ENCODE measurements at regions not wholly inside any gene's neighbourhood (a gene's known extent, or its start where the extent isn't known, plus 50 kb on each side); places are given as distances from the start of the nearest gene placed in this dataset.
A peak's percentile ranks its signal among the peaks of the same experiment; 100 is the strongest.
"Not testable (repeated sequence)": the region's sequence is repeated elsewhere in the genome, so short reads cannot be mapped to it uniquely, and the experiment has no call there.

DNA sequence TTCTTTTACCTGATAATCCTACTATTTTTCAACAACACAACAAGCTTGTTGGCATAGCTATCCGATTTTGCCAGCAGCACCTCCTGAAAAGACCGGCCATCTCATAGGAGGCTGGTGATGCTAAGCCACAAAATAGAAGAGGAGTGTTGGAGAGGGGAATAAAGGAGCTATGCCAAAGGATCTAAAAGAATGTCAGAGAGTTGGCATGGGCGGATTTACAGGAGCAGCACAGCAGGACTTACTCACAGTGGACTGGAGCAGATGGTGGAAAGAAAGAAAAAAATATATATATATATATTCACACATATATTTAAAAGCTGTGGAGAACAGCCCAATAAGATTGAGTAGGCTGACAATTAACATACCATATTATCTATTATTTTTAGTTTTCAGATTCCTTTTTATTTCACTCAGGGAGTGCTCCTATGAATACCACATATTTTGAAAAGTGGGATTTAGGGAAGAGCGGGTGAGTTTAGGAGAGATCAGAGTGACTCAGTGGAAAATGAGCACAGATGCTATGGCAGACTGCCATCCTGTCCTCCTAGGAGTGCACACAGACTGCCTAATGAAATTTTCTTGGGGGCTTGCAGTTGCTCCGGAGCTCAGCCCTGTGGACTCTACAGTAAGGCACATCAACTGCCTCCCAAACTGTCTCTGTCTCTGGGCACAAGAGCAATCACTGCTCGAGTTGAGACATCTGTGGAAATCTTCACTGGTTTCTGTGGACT, 394.4 kb upstream of the CHRM3 start:
- no peak for DNase-seq

DNA sequence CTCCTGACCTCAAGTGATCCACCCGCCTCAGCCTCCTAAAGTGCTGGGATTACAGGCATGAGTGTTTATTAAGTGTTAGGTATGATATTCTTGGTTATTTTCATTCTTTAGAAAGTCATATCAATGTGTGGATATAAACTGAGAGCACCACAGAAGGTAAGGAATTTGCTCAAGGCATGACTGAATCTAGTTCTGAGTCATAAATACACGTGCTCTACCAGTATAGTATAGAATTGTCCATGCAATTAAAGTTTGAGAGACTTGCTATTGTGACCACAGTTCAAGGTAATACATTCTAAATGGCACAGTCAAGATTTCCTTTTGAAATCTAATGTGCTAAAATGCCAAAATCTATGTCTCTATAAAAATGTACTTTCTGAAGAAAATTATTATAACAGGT, 401.1 kb upstream of the CHRM3 start:
- no peak for DNase-seq

DNA sequence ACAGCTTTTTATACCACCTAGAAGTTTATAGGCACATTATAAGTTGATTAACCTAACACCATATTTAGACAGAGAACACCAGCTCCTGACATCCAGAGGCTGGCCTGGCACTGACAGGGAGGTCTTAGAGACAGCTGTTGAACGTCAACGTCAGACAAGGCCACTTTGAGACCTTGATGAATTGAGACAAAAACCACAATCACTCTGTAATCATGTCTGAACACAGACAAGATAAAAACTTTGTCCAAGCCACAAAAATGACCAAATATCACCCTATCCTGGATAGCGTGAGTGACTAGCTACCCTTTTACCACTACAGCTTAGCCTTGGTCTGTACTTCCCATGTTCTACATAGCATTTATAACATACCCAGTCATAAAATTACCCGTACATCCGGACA, 403.6 kb upstream of the CHRM3 start:
- no peak for DNase-seq

DNA sequence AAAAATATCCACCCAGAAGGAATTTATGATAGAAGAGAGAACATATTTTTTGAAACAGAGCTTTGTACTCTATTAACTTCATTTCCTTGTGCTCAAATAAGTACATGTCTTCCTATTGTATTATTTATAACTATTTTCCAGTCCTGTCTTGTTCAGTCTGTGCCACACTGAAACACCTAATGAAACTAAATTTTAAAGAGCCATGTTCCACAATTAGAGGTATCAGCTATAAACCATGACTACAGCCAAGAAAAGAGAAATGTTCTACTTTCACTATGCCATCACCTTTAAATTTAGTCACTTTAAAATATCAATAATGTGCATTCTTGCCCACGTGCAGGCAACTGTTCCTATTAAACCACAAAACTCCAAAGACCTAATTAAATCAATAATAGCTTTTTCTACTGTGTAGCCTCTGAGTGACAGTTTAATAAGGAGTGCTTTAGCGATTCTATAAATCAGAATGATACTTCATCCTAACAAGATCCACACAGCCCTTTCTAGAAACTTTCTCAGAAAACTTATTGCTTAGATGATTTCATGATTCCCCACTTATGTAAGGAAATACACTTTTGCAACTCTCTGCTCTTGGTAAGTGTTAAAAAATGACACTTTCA, 404.9 kb upstream of the CHRM3 start:
- no peak for DNase-seq

DNA sequence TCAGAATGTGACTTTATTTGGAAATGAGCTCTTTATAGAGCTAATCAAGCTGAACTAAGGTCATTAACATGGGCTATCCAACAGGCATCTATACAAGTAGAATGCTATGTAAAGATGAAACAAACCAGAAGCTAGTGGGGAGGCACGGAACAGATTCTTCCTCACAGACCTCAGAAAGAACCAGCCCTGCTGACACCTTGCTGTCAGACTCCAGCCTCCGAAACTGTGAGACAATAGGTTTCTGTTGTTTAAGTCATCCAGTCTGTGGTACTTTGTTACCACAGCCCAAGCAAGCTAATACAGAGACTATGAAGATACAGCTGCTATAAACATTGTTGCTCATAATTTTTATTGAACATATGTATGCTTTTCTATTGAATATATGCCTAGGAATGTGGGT, 406.3 kb upstream of the CHRM3 start:
- DNase-seq = no peak

DNA sequence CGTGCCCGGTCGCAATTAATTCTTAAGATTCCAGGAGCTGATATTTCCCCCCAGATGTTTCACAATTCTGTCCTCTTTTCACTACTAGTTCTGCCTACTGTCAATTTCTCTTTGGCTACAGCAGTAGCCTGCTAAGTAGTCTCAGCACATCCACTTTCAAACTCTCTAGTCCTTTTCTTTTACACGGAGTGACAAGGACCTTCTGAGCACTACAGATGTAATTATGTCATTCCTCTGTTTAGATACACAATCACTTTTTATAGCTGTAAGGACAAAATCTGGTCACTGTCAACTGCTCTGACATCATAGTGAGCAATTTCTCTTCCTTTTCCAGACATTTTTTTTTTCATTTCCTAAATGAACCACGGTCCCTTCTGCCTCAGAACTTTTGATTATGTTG, 421.7 kb upstream of the CHRM3 start:
- no peak for DNase-seq

DNA sequence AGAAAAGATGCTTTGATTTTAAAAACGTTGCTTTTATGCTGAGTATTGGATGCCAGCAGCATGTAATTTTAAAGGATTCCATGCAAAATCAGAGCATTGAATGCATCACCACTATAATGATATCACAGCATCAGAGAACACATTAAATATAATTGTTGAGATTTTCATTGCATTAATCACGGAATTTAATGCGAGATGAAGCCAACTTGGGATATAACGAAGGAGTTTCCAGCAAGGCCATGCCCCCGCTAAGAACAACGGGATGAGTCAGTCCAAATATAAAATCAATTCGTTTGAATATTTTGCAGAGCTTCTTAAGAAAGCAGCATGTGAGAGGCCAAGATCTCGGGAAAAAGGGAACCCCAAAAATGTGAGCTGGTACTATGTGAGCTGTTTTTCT, 423.4 kb upstream of the CHRM3 start:
- DNase-seq = no peak

DNA sequence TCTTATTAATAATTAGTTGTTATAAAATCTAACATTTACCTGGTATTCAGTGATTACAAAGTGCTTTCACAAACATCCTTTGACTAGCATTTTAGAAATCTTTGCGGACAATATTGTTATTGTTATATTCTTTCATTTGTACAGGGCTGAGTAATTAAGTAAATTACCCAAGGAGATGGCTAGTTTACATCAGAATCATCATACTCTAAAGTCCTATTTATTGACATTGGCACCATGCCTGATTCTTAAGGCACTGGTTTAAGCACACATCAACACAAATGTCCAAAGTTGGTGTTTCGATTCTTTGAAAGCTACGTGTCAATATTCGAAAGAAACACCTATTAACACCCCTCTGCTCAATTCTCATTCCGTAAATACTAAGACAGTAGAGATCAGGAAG, 424.6 kb upstream of the CHRM3 start:
- no peak for DNase-seq

DNA sequence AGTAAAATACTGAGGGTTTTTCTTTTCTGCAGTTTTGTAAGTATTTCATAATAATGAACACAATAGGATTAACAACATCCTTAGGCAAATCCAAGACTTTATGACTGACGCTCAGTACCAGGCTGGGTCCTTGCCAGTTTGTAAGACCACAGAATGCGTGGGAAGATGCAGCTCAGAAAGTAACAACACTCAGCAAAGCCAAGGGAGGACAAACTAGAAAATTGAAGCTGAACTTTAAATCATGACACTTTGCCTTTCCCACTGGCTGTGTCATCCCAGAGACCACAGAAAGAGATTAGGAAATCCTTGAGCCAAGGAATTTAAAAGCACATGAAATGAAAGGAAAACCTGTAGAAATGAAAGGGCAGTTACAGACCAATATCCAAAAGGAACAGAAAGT, 426.3 kb upstream of the CHRM3 start:
- no peak for DNase-seq

DNA sequence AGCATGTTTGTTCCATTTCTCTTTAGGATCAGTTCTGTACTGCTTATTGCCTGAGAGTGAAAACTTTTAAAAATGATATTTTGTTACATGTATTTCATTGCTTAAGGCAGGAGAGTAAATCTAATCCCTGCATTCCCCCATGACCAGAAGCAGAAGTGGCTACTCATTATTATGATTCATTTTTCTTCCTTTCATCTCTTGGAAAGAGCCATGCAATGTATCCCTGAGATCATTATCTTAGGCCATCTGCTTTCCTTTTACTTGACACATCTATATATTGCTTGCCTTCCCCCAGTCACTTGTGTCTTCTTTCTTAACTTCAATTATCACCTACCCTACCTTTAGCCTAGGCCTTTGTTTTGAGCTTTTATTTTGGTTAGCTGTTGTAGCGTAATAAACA, 430.4 kb upstream of the CHRM3 start:
- DNase-seq = no peak

DNA sequence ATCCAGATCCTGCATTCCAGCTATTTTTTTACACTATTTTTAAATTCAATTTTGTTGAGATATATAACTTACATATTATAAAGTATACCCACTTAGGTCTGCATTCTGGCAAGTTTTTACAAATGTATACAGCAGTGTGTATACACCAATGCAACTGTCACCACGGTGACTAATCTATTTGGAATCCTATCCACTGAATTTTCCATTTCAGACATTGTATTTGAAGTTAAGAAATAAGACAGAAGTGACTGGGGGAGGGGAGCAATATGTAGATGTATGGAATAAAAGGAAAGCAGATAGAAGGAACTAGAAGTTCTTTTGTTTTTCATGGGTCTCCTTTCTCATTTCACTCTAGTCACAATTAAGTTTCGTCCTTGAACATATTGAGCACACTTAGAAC, 431.5 kb upstream of the CHRM3 start:
- DNase-seq = no peak

DNA sequence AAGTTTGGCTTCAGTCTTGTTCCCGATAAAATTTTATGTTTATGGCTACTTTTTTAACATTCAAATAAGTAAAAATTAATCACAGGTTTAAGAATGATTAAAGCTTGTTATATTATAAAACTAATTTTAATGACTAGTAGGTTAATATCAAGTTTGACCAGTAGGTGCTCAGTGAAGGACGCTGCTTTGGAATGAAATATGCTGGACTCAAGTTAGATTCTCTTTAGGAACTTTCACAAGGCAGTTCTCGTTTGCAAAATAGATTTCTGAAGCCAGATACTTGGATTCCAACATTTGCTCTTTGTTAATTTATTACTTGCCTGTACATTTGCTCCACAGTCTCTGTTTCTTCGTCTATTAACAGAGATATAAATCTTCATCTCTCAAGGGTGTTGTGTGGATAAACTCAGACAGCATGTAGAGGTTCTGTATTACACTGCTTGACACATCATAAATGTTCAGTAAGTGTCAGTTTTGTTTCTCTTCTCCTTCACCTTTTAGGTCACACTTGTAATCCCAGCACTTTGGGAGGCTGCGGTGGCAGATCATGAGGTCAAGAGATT, 432.8 kb upstream of the CHRM3 start:
- no peak for DNase-seq

DNA sequence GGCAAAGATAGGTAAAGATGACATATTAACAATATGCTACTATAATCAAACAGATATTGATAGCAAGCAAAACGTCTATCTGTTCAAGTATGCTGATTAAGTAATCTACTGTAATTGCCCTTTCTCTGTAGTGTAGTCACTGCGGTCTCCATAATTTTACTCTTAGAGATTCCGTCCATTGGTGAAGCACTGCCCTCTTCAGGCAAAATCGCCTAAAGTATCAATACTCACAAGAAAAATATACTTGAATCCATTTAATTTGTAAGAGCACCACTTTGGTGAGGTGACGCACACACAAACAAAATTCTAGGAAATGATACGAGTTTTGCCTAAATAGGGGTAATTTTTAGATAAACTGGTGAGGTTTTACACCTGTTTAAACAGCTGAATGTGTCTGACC, 434.6 kb upstream of the CHRM3 start:
- DNase-seq = peak in 1 of 2 experiments; percentile 20

DNA sequence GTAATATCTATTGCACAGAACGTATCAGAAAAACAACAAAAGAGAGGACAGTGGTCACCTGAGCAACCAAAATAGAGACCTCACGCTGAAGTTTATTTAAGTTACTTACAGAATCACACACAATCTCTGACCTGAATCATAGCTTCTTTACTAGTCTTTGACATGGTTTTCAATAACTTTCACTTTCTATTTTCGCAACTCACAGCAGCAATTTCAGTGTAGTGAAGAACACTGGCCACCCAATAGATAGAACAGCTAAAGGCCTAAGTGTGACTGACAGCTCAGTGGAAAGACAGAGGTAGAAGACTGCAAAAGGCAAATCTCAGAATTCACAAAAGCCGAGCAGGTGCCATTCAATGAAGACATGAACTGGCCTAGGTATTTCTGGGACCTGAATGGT, 435.6 kb upstream of the CHRM3 start:
- DNase-seq = no peak

DNA sequence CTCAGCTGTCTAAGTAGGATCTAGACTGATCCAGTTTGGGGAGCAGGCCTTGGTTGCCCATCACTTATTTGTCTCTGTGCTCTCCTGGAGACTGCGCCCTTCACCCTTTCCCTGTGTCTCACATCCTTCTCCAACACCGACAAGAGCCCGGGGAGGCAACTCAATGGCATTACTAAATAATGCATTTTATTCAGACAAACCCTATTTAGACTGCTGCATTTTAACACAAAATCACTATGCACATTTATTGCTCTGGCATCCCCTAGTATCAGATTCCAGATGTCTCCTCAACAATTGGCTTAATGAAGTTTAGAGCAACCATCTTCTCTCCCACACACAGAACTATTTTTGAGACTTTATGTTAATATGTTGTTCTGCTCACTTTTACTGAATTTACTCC, 436.4 kb upstream of the CHRM3 start:
- DNase-seq = no peak

DNA sequence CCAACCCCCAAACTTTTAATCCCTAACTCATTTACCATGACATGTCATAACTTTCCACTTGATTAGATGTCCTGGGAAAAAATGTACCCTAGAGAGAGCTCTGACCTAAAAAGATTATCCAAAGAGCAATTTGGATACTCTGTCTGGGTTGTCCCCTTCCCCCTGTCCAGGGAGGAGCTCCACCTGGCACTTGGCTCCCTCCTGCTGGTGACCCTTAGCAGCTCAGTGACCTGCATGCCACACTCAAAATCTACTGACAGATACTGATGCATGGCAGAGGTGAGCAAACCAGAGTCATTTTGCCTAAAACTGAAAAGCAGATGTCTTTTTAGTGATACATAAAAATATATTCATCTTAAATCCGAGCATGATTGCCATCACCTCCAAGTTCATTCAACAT, 442.3 kb upstream of the CHRM3 start:
- no peak for DNase-seq

DNA sequence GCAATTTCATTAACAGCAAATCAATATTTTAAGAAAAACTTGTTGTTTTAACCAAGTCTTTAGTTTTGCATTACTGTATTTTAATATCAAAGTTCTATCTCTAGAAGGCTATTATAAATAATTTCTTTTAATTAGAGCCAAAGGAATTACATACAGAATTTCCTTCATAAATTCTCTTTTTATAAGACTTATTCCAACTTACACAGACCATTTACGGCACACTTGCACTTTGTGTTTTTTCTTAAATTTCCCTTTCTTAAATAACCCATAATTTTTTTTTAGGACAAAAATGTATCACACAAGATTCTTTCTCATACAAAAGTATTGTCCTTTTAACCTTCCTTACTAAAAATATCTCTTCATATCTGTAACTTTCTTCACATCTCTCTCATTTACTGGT, 458.5 kb upstream of the CHRM3 start:
- no peak for DNase-seq

DNA sequence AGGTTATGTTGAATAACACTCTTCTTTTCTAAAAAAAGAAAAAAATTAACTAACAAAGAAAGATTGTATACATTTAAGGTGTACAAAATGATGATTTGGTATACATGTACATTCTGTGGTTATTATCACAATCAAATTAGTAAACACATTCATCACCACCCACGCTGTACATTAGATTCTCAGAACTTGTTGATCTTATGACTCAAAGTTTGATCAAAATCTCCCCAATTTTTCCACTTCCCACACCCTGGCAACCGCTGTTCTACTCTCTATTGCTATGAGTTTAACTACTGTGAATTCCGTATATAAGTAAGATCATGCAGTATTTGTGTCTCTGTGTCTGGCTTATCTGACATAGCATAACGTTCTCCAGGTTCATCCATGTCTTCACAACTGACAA, 469.5 kb upstream of the CHRM3 start:
- DNase-seq = no peak

DNA sequence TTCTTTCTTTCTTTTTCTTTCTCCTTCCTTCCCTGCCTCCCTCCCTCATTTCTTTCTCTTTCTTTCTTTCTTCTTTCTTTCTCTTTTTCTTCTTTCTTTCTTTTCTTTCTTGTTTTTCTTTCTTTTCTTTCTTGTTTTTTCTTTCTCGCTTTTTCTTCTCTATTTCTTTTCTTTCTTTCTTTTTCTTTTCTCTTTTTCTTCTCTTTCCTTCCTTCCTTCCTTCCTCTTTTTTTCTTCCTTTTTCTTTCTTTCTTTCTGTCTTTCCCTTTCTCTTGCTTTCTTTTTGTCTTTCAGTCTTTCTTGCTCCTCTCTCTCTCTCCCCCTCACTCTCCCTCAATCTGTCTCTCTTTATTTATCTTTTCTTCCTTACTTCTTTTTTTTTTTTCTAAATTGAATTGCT, 472.0 kb upstream of the CHRM3 start:
- DNase-seq = no peak

DNA sequence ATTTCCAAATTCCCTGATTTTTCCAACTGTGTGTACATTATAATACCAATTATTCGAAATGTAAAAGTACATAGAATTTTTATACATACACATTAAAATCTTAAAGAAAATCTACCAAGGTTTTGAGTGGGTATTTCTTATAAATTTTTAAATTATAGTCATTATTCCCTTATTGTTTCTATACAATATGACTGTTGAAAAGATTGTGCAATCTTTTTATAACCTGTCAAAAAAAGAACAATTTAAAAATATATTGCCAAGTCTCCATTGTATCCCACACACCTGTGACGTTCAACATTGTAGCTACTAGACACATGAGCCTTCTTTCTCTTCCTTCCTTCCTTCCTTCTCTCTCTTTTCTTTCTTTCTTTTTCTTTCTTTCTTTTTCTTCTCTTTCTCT, 473.2 kb upstream of the CHRM3 start:
- no peak for DNase-seq

DNA sequence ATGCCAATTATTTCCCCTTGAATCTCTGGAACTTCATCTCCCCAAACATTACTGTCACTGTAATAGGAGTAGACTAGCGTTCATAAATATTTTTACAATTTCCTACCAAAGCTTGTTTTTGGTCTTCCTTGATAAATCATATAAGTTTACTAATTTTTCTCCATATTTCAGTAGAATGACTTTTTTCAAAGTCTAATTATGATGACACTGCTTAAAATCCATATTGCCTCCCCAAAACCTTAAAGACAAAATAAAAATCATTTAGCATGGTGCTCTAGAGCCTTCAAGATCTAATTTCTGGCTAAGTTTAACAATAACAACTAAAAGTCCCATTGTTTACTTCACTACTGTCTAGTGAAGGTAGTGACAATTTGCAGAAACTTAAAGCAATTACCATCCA, 474.2 kb upstream of the CHRM3 start:
- DNase-seq = no peak

DNA sequence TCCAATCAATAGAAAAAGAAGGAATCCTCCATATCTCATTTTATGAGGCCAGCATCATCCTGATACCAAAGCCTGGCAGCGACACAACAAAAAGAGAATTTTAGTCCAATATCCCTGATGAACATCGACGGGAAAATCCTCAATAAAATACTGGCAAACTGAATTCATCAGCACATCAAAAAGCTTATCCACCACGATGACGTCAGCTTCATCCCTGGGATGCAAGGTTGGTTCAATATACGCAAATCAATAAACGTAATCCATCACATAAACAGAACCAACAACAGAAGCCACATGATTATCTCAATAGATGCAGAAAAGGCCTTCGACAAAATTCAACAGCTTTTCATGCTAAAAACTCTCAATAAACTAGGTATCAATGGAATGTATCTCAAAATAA, 483.6 kb upstream of the CHRM3 start:
- not testable (repeated sequence) for DNase-seq

DNA sequence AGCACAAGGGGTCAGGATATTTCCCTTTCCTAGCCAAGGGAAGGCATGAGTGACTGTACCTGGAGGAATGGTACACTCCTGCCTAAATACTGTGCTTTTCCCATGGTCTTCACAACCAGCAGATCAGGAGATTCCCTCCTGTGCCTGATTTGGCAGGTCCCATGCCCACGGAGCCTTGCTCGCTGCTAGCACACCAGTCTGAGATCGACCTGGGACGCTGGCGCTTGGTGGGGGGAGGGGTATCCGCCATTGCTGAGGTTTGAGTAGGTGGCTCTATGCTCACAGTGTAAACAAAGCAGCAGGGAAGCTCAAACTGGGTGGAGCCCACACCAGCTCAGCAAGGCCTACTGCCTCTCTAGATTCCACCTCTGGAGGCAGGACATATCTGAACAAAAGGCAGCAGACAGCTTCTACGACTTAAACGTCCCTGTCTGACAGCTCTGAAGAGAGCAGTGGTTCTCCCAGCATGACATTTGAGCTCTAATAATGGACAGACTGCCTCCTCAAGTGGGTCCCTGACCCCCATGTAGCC, 486.0 kb upstream of the CHRM3 start:
- DNase-seq = no peak

DNA sequence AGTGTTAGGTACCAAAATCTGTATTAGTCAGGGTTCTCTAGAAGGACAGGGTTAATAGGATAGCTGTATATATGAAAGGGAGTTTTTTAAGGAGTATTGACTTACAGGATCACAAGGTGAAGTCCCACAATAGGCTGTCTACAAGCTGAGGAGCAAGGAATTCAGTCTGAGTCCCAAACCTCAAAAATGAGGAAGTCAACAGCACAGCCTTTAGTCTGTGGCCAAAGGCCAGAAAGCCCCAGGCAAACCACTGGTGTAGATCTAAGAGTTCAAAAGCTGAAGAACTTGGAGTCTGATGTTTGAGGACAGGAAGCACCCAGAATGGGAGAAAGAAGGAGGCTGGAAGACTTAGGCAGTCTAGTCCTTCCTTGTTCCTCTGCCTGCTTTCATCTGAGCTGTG, 487.5 kb upstream of the CHRM3 start:
- DNase-seq = no peak

DNA sequence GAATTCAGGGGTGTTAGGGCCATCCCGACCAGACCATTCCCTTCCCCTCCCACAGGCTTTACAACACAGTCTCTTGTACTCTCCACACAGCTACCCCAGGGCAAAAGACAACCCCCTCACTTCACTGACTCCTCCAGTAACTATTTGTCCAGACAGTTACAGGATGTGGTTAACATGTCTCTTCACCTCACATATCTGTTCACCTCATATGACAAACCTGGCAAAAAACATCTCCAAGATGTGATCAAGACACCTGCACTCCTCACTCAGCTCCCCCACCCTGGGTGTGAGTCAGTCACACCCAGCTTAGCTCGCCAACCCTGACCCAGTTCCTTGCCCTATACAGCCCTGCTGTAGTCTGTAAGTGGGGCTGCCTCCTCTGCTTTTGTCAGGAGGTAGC, 490.5 kb upstream of the CHRM3 start:
- DNase-seq = no peak

Data from NCI-H526 (cell line).